Mesendoderm (in vitro differentiated cells): ENCODE measurements at regions not wholly inside any gene's neighbourhood (a gene's known extent, or its start where the extent isn't known, plus 50 kb on each side); places are given as distances from the start of the nearest gene placed in this dataset.

Experiments used
- DNase-seq: peaks from one replicate; pipeline ENCODE4 v3.0.0; 2013
- H2AK5ac ChIP-seq: 2 replicates; pipeline ENCODE4 v1.6.1; 2013; ENCODE audit warnings: low read length, inconsistent platforms
- H2BK120ac ChIP-seq: 2 replicates; pipeline ENCODE4 v1.6.1; 2013; ENCODE audit warnings: low read depth, mild to moderate bottlenecking, low read length, moderate library complexity, mixed read lengths
- H2BK15ac ChIP-seq: replicated peaks from 2 replicates; pipeline ENCODE4 v1.6.1; 2013; ENCODE audit warnings: low read depth, mild to moderate bottlenecking, moderate library complexity
- H2BK5ac ChIP-seq: 2 replicates; pipeline ENCODE4 v1.6.1; 2013; ENCODE audit warnings: low read length, inconsistent platforms
- H3K18ac ChIP-seq: 2 replicates; pipeline ENCODE4 v1.6.1; 2013; ENCODE audit warnings: mild to moderate bottlenecking, low read length, mixed read lengths
- H3K23ac ChIP-seq: one replicate; pipeline ENCODE4 v1.6.1; 2013; ENCODE audit warnings: low read length
- H3K27ac ChIP-seq: 2 replicates; pipeline ENCODE4 v1.5.1; 2013; ENCODE audit warnings: low read depth, mild to moderate bottlenecking, inconsistent platforms, low read length, moderate library complexity
- H3K27me3 ChIP-seq: 2 replicates; pipeline ENCODE4 v1.6.1; 2013; ENCODE audit warnings: low read length, control low read depth, mild to moderate bottlenecking, inconsistent platforms; ENCODE audit not compliant: insufficient read depth, poor library complexity
- H3K36me3 ChIP-seq: 2 replicates; pipeline ENCODE4 v1.6.1; 2013; ENCODE audit warnings: low read length, inconsistent platforms; ENCODE audit not compliant: control insufficient read depth, insufficient read depth
- H3K4ac ChIP-seq: one replicate; pipeline ENCODE4 v1.6.1; 2013; ENCODE audit warnings: low read depth, mild to moderate bottlenecking, low read length, moderate library complexity
- H3K4me1 ChIP-seq: 2 replicates; pipeline ENCODE4 v1.6.1; 2013; ENCODE audit warnings: low read depth, low read length, inconsistent platforms; ENCODE audit not compliant: control insufficient read depth
- H3K4me2 ChIP-seq: 2 replicates; pipeline ENCODE4 v1.6.1; 2013; ENCODE audit warnings: low read length
- H3K4me3 ChIP-seq: 2 replicates; pipeline ENCODE4 v1.5.1; 2013; ENCODE audit warnings: mild to moderate bottlenecking, low read length
- H3K56ac ChIP-seq: one replicate; pipeline ENCODE4 v1.6.1; 2013; ENCODE audit warnings: low read length
- H3K79me1 ChIP-seq: 2 replicates; pipeline ENCODE4 v1.6.1; 2013; ENCODE audit warnings: low read length, inconsistent platforms
- H3K79me2 ChIP-seq: 2 replicates; pipeline ENCODE4 v1.6.1; 2013; ENCODE audit warnings: mild to moderate bottlenecking, low read length; ENCODE audit not compliant: control insufficient read depth, insufficient read depth
- H3K9ac ChIP-seq: 2 replicates; pipeline ENCODE4 v1.6.1; 2013; ENCODE audit warnings: low read length, inconsistent platforms
- H4K5ac ChIP-seq: one replicate; pipeline ENCODE4 v1.6.1; 2013; ENCODE audit warnings: low read length
- H4K8ac ChIP-seq: one replicate; pipeline ENCODE4 v1.6.1; 2013; ENCODE audit warnings: low read depth, mild to moderate bottlenecking, control low read depth, low read length, moderate library complexity
- WGBS: extraction: QIAGEN DNeasy Blood & Tissue Kit; methylation state at CpG from one replicate; pipeline ENCODE4 v1.1.7; 2013; ENCODE audit warnings: low lambda C conversion rate, missing lambda C conversion rate; ENCODE audit not compliant: insufficient coverage; ENCODE audit errors: extremely low coverage; 5-methylcytosine and 5-hydroxymethylcytosine counted together

- DNase-seq = no peak
- no peaks in the 10 kb centered on the region for H3K4me1 ChIP-seq
- no peak overlapping the region for H3K18ac ChIP-seq
- H3K79me1 ChIP-seq = no peaks in the 10 kb centered on the region
- no CpG with 5 or more reads among the region's 1 CpG for WGBS
- H3K27ac ChIP-seq = no peak overlapping the region
- no peak overlapping the region for H3K9ac ChIP-seq
- H2BK5ac ChIP-seq = no peak overlapping the region
- no peak overlapping the region for H3K4me3 ChIP-seq
- no peaks in the 10 kb centered on the region for H3K79me2 ChIP-seq
- no peak overlapping the region for H2BK120ac ChIP-seq
- no peak overlapping the region for H3K56ac ChIP-seq
- no peak overlapping the region for H3K23ac ChIP-seq
- H2BK15ac ChIP-seq = no peak overlapping the region
- no peak overlapping the region for H3K4me2 ChIP-seq
- H2AK5ac ChIP-seq = no peak overlapping the region
- no peak overlapping the region for H3K4ac ChIP-seq
- H3K36me3 ChIP-seq = no peaks in the 10 kb centered on the region
- no peak overlapping the region for H4K8ac ChIP-seq
- no peaks in the 10 kb centered on the region for H3K27me3 ChIP-seq
- no peak overlapping the region for H4K5ac ChIP-seq
Observed at GRCh38 chr13:71339736-71340135, 527.3 kb downstream of the DACH1 start.

- Histone ChIP-seq H2AK5ac (no peak overlapping the region), H3K4me2 (no peak overlapping the region), H4K8ac (no peak overlapping the region), H2BK5ac (no peak overlapping the region), H3K4me1 (no peaks in the 10 kb centered on the region), H3K9ac (no peak overlapping the region), H3K36me3 (no peaks in the 10 kb centered on the region), H3K27me3 (no peaks in the 10 kb centered on the region), H2BK120ac (no peak overlapping the region), H3K23ac (no peak overlapping the region), H3K56ac (no peak overlapping the region), H3K27ac (no peak overlapping the region), H3K79me2 (no peaks in the 10 kb centered on the region), H3K4me3 (no peak overlapping the region), H4K5ac (no peak overlapping the region), H2BK15ac (no peak overlapping the region), H3K4ac (no peak overlapping the region), H3K79me1 (no peaks in the 10 kb centered on the region), H3K18ac (no peak overlapping the region)
- no peak for DNase-seq
- WGBS = no CpG with 5 or more reads among the region's 1 CpG
Observed at GRCh38 chr13:71339005-71339404, 528.0 kb downstream of the DACH1 start.

- H2AK5ac ChIP-seq = no peak overlapping the region
- no peak overlapping the region for H4K8ac ChIP-seq
- H2BK120ac ChIP-seq = no peak overlapping the region
- H3K79me2 ChIP-seq = no peaks in the 10 kb centered on the region
- no peaks in the 10 kb centered on the region for H3K79me1 ChIP-seq
- no peaks in the 10 kb centered on the region for H3K36me3 ChIP-seq
- no peak overlapping the region for H3K23ac ChIP-seq
- DNase-seq = no peak
- no peak overlapping the region for H3K4me3 ChIP-seq
- H3K27ac ChIP-seq = no peak overlapping the region
- WGBS = no CpG with 5 or more reads among the region's 3 CpGs
- no peaks in the 10 kb centered on the region for H3K27me3 ChIP-seq
- no peaks in the 10 kb centered on the region for H3K4me1 ChIP-seq
- H3K4ac ChIP-seq = no peak overlapping the region
- no peak overlapping the region for H3K9ac ChIP-seq
- no peak overlapping the region for H3K56ac ChIP-seq
- H2BK5ac ChIP-seq = no peak overlapping the region
- no peak overlapping the region for H2BK15ac ChIP-seq
- no peak overlapping the region for H3K4me2 ChIP-seq
- no peak overlapping the region for H4K5ac ChIP-seq
- no peak overlapping the region for H3K18ac ChIP-seq
Observed at GRCh38 chr13:71338070-71338469, 528.9 kb downstream of the DACH1 start.

- Histone ChIP-seq H3K4ac (no peak overlapping the region), H3K4me3 (no peak overlapping the region), H3K27me3 (no peaks in the 10 kb centered on the region), H2BK5ac (no peak overlapping the region), H3K9ac (no peak overlapping the region), H4K5ac (no peak overlapping the region), H3K79me2 (no peaks in the 10 kb centered on the region), H3K36me3 (no peaks in the 10 kb centered on the region), H3K4me2 (no peak overlapping the region), H4K8ac (no peak overlapping the region), H3K27ac (no peak overlapping the region), H3K23ac (no peak overlapping the region), H3K18ac (no peak overlapping the region), H2AK5ac (no peak overlapping the region), H3K56ac (no peak overlapping the region), H2BK120ac (no peak overlapping the region), H3K79me1 (no peaks in the 10 kb centered on the region), H2BK15ac (no peak overlapping the region), H3K4me1 (no peaks in the 10 kb centered on the region)
- DNase-seq = no peak
- WGBS = no CpG with 5 or more reads among the region's 1 CpG
Observed at GRCh38 chr13:71327266-71327665, 539.7 kb downstream of the DACH1 start.

- Histone ChIP-seq H2BK15ac (no peak overlapping the region), H3K9ac (no peak overlapping the region), H3K27ac (no peak overlapping the region), H3K23ac (no peak overlapping the region), H4K8ac (no peak overlapping the region), H2BK120ac (no peak overlapping the region), H3K36me3 (no peaks in the 10 kb centered on the region), H3K4me3 (no peak overlapping the region), H3K18ac (no peak overlapping the region), H3K27me3 (no peaks in the 10 kb centered on the region), H3K79me1 (no peaks in the 10 kb centered on the region), H3K4me2 (no peak overlapping the region), H2BK5ac (no peak overlapping the region), H2AK5ac (no peak overlapping the region), H3K79me2 (no peaks in the 10 kb centered on the region), H3K56ac (no peak overlapping the region), H4K5ac (no peak overlapping the region), H3K4me1 (no peaks in the 10 kb centered on the region), H3K4ac (no peak overlapping the region)
- DNase-seq = no peak
- WGBS = no CpG with 5 or more reads among the region's 3 CpGs
Observed at GRCh38 chr13:71325556-71325955, 541.4 kb downstream of the DACH1 start.

GRCh38 chr13:71323266-71323665 is 543.7 kb downstream of the DACH1 start:
- no peaks in the 10 kb centered on the region for H3K79me2 ChIP-seq
- no peak overlapping the region for H3K18ac ChIP-seq
- no peak overlapping the region for H2BK5ac ChIP-seq
- H2AK5ac ChIP-seq = no peak overlapping the region
- no peak overlapping the region for H3K27ac ChIP-seq
- H3K56ac ChIP-seq = no peak overlapping the region
- H3K79me1 ChIP-seq = no peaks in the 10 kb centered on the region
- H3K9ac ChIP-seq = no peak overlapping the region
- H3K4ac ChIP-seq = no peak overlapping the region
- H3K23ac ChIP-seq = no peak overlapping the region
- no peak overlapping the region for H4K8ac ChIP-seq
- H3K27me3 ChIP-seq = no peaks in the 10 kb centered on the region
- DNase-seq = no peak
- H3K4me1 ChIP-seq = no peaks in the 10 kb centered on the region
- H3K36me3 ChIP-seq = no peaks in the 10 kb centered on the region
- H4K5ac ChIP-seq = no peak overlapping the region
- H2BK120ac ChIP-seq = no peak overlapping the region
- WGBS = no CpG with 5 or more reads among the region's 5 CpGs
- no peak overlapping the region for H3K4me2 ChIP-seq
- H3K4me3 ChIP-seq = no peak overlapping the region
- no peak overlapping the region for H2BK15ac ChIP-seq
